Transverse colon (tissue), 3 donors: ENCODE measurements at regions not wholly inside any gene's neighbourhood (a gene's known extent, or its start where the extent isn't known, plus 50 kb on each side); places are given as distances from the start of the nearest gene placed in this dataset.

Experiments
- POLR2A ChIP-seq: fragments of 450-650 bp; IDR thresholded peaks from one replicate; pipeline ENCODE4 v1.6.1; 2016; ENCODE audit warnings: antibody characterized with exemption, mild to moderate bottlenecking, moderate library complexity
- TF ChIP-seq, protein P1 (sequence below), 5 experiments: fragments of 200-600 bp in 3 of 5; fragments of 450-650 bp in 2 of 5; sonication (generic) in 3 of 5; IDR thresholded peaks; 1 replicate in 2 of 5; 2 replicates in 3 of 5; pipeline ENCODE4 v1.5.1; 2016 to 2017; ENCODE audit warnings: antibody characterized with exemption in 5 of 5, inconsistent platforms in 3 of 5, mild to moderate bottlenecking in 2 of 5, moderate library complexity in 1 of 5

DNA sequence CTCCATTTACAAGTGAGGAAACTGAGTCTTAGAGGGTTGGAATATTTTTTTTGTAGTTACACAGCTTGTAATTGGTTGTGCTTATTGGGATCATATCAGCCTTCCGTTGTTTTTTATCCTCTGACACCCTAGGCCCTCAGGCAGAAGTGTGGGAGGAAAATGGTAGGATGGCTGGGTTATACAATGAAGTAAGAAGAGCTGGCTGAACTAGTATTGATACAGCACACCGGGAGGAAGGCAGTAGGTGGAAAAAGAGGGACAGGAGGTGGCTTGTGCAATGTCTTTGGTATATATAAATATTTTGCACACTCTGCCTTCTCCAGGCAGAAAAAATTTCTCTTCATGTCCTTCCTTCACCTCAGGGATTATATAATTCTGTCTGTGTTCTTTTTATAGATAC is 214.3 kb upstream of the SGO1 start:
- TF ChIP-seq, protein P1, sequence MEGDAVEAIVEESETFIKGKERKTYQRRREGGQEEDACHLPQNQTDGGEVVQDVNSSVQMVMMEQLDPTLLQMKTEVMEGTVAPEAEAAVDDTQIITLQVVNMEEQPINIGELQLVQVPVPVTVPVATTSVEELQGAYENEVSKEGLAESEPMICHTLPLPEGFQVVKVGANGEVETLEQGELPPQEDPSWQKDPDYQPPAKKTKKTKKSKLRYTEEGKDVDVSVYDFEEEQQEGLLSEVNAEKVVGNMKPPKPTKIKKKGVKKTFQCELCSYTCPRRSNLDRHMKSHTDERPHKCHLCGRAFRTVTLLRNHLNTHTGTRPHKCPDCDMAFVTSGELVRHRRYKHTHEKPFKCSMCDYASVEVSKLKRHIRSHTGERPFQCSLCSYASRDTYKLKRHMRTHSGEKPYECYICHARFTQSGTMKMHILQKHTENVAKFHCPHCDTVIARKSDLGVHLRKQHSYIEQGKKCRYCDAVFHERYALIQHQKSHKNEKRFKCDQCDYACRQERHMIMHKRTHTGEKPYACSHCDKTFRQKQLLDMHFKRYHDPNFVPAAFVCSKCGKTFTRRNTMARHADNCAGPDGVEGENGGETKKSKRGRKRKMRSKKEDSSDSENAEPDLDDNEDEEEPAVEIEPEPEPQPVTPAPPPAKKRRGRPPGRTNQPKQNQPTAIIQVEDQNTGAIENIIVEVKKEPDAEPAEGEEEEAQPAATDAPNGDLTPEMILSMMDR (IDR thresholded peaks at IDR 0.05): no peak
- no peak for TF ChIP-seq POLR2A
